Thyroid gland (tissue), 4 donors: ENCODE measurements at regions not wholly inside any gene's neighbourhood (a gene's known extent, or its start where the extent isn't known, plus 50 kb on each side); places are given as distances from the start of the nearest gene placed in this dataset.

Experiments
- DNase-seq, 2 donors: peaks; one replicate each; pipeline ENCODE4 v3.0.0-alpha.2; 2019
- H3K27ac ChIP-seq, 3 donors: fragments of 200-600 bp; sonication (generic); 1 replicate in 2 of 3; 2 replicates in 1 of 3; pipeline ENCODE4 v1.5.1; 2016 to 2019; ENCODE audit warnings: mild to moderate bottlenecking in 1 of 3, moderate library complexity in 1 of 3
- H3K27me3 ChIP-seq: fragments of 200-600 bp; sonication (generic); one replicate; pipeline ENCODE4 v1.5.1; 2019
- H3K36me3 ChIP-seq, 2 donors: fragments of 200-600 bp; sonication (generic); one replicate each; pipeline ENCODE4 v1.5.1; 2016 to 2019
- H3K4me1 ChIP-seq, 2 donors: fragments of 200-600 bp; sonication (generic); one replicate each; pipeline ENCODE4 v1.5.1; 2017 to 2019
- H3K4me3 ChIP-seq, 3 donors: fragments of 200-600 bp; sonication (generic); replicated peaks in 1 of 3; 1 replicate in 2 of 3; 2 replicates in 1 of 3; pipeline ENCODE4 v1.5.1; 2016; ENCODE audit warnings: mild to moderate bottlenecking in 1 of 3
- H3K9me3 ChIP-seq: fragments of 200-600 bp; sonication (generic); one replicate; pipeline ENCODE4 v1.5.1; 2017
- POLR2A ChIP-seq, 2 donors: fragments of 450-650 bp; IDR thresholded peaks; one replicate each; pipeline ENCODE4 v1.6.1; 2017; ENCODE audit warnings: antibody characterized with exemption in 2 of 2, mild to moderate bottlenecking in 2 of 2, moderate library complexity in 1 of 2
- WGBS, 2 donors: methylation state at CpG; one replicate each; pipeline ENCODE4 v1.1.5; 2017; 5-methylcytosine and 5-hydroxymethylcytosine counted together
- intact Hi-C: fragments of 100-400 bp; cut with DNase I; formaldehyde crosslinking; loops from one replicate; pipeline ENCODE4 v1.15.1; 2023
- TF ChIP-seq, protein P1 (sequence below), 6 experiments: fragments of 200-600 bp in 3 of 6; fragments of 450-650 bp in 3 of 6; sonication (generic) in 3 of 6; IDR thresholded peaks; one replicate each; pipeline ENCODE4 v1.5.1; 2016 to 2019; ENCODE audit warnings: antibody characterized with exemption in 6 of 6, mild to moderate bottlenecking in 2 of 6, inconsistent platforms in 1 of 6, moderate library complexity in 1 of 6

DNA sequence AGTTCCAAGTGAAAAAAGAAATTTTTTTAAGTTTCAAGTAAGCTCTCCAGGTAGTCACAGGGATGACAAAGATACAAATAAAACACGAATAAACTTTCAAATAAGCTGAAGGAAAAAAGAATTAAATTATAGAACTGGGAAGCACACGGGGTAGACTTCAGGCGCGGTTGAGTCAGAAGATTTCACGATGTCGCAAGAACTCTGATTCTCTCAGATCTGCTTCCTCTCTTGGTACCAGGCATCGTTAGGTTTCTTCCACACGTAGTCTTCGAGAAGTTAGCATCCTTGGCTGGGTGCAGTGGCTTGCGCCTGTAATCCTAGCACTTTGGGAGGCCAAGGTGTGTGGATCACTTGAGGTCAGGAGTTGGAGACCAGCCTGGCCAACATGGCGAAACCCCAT is 784.1 kb upstream of the RBFOX1 start:
- Histone ChIP-seq H3K27me3 (no peaks in the 10 kb centered on the region), H3K27ac (no peak overlapping the region), H3K4me1 (no peaks in the 10 kb centered on the region), H3K9me3 (no peaks in the 10 kb centered on the region), H3K36me3 (no peaks in the 10 kb centered on the region), H3K4me3 (no peak overlapping the region)
- intact Hi-C loops: no loop called here
- 89 to 92% methylated on average over 11 of the region's 11 CpGs for WGBS, 2 donors
- no peak for DNase-seq
- no peak for TF ChIP-seq POLR2A (IDR thresholded peaks at IDR 0.05)
- TF ChIP-seq, protein P1, sequence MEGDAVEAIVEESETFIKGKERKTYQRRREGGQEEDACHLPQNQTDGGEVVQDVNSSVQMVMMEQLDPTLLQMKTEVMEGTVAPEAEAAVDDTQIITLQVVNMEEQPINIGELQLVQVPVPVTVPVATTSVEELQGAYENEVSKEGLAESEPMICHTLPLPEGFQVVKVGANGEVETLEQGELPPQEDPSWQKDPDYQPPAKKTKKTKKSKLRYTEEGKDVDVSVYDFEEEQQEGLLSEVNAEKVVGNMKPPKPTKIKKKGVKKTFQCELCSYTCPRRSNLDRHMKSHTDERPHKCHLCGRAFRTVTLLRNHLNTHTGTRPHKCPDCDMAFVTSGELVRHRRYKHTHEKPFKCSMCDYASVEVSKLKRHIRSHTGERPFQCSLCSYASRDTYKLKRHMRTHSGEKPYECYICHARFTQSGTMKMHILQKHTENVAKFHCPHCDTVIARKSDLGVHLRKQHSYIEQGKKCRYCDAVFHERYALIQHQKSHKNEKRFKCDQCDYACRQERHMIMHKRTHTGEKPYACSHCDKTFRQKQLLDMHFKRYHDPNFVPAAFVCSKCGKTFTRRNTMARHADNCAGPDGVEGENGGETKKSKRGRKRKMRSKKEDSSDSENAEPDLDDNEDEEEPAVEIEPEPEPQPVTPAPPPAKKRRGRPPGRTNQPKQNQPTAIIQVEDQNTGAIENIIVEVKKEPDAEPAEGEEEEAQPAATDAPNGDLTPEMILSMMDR (IDR thresholded peaks at IDR 0.05): no peak

DNA sequence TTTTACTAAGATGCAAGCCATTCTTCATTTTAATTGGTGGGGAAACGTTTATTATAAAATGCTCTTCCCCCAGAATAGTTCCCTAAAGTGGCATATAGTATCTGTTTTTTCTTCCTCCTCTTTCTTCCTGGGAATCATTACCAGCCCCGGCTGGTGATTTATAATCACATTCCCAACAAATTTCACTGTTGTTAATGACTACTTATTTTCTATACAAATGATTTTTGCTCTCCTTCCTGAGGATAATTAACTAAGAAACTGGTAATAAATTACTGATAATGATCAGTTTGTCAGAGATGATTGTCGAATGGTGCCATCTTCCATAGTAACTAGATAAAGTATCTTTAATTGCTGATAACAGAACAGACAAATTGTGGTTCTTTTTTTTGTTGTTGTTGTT is 785.5 kb upstream of the RBFOX1 start:
- Histone ChIP-seq H3K4me1 (no peaks in the 10 kb centered on the region), H3K27me3 (no peaks in the 10 kb centered on the region), H3K4me3 (no peak overlapping the region), H3K36me3 (no peaks in the 10 kb centered on the region), H3K27ac (no peak overlapping the region), H3K9me3 (no peaks in the 10 kb centered on the region)
- intact Hi-C loops: no loop called here
- no peak for DNase-seq
- TF ChIP-seq, protein P1 (IDR thresholded peaks at IDR 0.05): no peak
- 53 to 59% methylated on average over 3 of the region's 3 CpGs for WGBS, 2 donors

DNA sequence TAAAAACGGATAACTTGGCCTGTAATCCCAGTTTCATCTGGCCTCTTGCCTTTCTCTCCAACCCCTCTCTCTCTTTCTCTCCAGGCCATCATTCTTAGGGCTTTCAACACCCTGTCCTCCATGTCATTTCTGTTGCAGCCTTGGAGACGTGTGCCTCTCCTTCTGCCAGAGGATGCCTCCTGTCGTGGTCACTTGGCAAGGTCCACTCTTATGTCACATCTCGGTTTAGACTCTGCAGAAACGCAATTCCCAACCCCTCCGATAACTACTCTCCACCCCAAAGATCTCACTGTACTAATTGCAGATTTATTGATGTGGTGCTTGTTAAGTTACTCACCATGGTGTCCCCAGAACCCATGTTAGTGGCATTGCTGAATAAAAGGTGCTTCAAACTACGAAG is 787.3 kb upstream of the RBFOX1 start:
- intact Hi-C loops: no loop called here
- Histone ChIP-seq H3K27me3 (no peaks in the 10 kb centered on the region), H3K27ac (no peak overlapping the region), H3K4me1 (no peaks in the 10 kb centered on the region), H3K36me3 (no peaks in the 10 kb centered on the region), H3K9me3 (no peaks in the 10 kb centered on the region), H3K4me3 (no peak overlapping the region)
- TF ChIP-seq, protein P1 (IDR thresholded peaks at IDR 0.05): no peak
- no peak for TF ChIP-seq POLR2A (IDR thresholded peaks at IDR 0.05)
- WGBS, 2 donors: 86 to 88% methylated on average over 7 of the region's 7 CpGs
- DNase-seq: no peak

DNA sequence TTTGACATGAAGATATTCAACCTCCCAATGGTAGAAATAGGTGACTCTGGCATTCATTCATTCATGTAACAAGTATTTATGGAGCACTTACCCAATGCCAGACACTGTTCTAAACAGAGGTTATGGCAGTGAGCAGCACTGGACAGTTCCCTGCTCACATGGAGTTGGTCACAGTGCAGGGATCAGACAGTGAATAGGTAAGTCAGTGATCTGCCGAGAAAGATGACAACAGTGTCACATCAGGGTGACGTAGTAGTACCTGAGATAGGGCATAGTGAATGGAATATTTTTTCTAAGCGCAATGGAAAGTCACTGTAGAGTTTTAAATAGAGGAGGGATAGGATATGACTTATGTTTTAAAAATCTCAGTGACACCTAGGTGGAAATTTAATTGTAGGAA is 791.4 kb upstream of the RBFOX1 start:
- H3K27ac ChIP-seq: no peak overlapping the region
- no peaks in the 10 kb centered on the region for H3K27me3 ChIP-seq
- no peaks in the 10 kb centered on the region for H3K36me3 ChIP-seq
- no peaks in the 10 kb centered on the region for H3K9me3 ChIP-seq
- WGBS, 2 donors: 52 to 58% methylated on average over 3 of the region's 3 CpGs
- intact Hi-C loops: no loop called here
- no peaks in the 10 kb centered on the region for H3K4me1 ChIP-seq
- DNase-seq: no peak
- no peak overlapping the region for H3K4me3 ChIP-seq
- TF ChIP-seq, protein P1 (IDR thresholded peaks at IDR 0.05): no peak
- no peak for TF ChIP-seq POLR2A (IDR thresholded peaks at IDR 0.05)

DNA sequence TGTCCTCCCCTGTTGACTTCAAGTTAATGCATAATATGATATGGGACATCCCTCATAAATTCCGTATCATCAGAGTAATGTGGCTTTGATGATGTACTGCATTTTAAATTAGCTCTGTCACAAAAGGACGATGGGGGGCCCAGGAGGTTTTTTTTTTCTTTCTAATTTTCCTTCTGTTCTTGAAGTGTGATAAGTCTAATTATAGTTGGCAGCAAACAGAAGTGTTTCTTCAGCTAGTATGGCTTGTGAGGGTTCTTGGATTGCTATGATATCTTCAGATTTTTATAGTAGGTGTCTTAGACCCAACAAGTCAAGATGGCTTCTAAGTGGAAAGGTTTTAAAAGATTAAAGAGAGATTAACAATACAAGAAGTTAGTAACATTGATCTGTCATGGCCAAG is 796.2 kb upstream of the RBFOX1 start:
- Histone ChIP-seq H3K36me3 (no peaks in the 10 kb centered on the region), H3K4me1 (no peaks in the 10 kb centered on the region), H3K27me3 (no peaks in the 10 kb centered on the region), H3K4me3 (no peak overlapping the region), H3K9me3 (no peaks in the 10 kb centered on the region), H3K27ac (no peak overlapping the region)
- DNase-seq: no peak
- 62 to 68% methylated on average over 2 of the region's 2 CpGs for WGBS, 2 donors
- intact Hi-C loops: no loop called here
- TF ChIP-seq, protein P1 (IDR thresholded peaks at IDR 0.05): no peak
- TF ChIP-seq POLR2A (IDR thresholded peaks at IDR 0.05): no peak
